ENCODE measurements at regions not wholly inside any gene's neighbourhood (a gene's known extent, or its start where the extent isn't known, plus 50 kb on each side); places are given as distances from the start of the nearest gene placed in this dataset.

DNA sequence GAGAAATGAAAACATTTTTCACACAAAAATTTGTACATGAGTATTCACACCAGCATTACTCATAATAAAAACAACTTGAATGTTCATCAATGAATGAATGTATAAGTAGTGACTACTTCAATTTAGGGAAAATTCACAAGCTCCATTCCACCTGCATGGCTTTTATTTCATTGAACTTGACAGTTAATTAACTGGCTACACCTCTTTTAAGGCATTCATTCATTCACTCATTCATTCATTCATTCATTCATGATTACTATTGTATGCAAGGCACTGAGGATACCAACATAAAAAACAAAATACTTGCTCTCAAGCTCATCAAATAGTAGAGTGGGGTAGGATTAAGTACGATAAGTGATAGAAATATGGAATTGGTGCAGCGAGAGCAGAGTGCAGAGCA, 198.3 kb upstream of the DLGAP1 start:
- no peak for DNase-seq (ENCODE audit: low read depth in 2 of 3, low spot score in 1 of 3)

DNA sequence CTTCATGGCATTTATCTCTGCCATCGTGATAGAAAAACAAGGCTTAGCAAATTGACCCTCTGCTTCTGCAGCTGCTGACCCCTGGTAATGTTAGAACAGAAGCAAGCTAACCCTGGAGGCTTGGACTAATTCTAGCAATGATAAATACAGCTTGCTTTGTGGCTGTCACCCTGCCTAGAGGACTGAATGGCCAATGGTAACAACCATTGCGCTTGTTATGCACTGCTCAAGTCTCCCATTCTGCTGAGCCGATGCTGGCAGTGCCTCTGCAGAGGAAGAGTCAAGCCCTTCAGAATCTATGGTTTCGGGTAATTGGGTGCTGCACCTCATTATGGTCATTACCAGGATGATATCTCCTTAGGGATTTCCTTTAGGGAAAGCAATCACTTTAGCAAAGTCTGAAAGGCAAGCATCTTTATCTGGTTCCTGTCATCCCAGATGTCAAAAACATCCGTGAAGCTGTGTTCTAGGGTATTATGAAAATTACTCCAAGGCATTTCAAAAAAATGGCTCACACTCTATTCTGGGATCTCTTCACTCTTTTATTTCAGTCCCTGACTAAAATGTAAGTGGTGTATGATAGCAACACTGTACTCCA, 186.8 kb upstream of the DLGAP1 start:
- DNase-seq (ENCODE audit: low read depth in 2 of 3, low spot score in 1 of 3), result no peak

- no peak for DNase-seq (ENCODE audit: low read depth in 2 of 3, low spot score in 1 of 3)
Measured at GRCh38 chr18:4640349-4641012, 185.4 kb upstream of the DLGAP1 start.

DNA sequence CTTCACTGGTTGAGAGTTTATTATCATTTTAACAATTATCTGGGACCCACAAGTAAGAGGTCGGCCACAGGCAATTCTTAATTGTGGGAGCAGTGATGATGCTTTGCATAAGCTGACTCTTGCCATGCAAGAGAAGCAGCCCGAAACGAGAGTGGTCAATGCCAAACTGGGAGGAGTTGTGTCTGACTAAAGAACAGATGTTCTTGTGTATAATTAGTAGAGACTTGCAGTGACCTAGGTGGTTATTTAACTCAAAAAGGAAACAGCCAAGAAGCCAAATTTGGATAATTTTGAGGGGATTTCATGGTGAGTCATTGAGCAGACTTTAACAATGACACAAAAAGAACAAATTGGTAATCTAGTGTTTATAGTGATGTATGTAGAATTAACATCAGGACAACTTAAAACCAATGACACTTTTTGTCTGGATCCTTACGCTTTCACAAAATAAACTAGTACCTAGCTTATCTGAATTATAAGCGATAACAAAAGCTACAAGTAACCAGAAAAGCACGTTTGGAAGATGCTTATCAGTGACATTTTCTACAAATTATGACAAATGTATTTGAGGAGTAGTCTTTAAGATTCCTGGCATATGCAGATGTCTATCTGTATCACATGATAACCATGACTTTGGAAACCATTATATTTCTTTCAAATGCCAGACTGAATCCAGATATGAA, 184.7 kb upstream of the DLGAP1 start:
- no peak for DNase-seq (ENCODE audit: low read depth in 2 of 3, low spot score in 1 of 3)

GRCh38 chr18:4638680-4639079, 183.6 kb upstream of the DLGAP1 start:
- DNase-seq (ENCODE audit: low read depth in 2 of 3, low spot score in 1 of 3), result no peak

DNA sequence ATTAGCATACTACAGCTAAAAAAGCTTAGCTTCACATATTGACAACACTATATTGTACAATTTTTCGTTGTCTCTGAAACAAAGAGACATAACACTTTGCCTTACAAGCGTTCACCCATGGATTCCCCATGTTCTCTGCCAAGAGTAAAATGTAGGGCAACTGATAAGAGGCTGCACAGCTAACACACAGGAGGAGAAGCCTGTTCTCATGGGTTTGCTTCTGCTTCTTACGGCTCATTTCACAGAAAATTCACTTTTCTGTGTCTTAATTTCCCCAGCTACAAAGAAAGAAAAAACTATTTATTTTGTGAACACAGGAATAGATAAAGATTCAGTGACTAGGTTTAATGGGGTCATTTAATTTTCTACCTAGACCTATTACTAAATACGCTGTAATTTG, 182.8 kb upstream of the DLGAP1 start:
- no peak for DNase-seq (ENCODE audit: low read depth in 2 of 3, low spot score in 1 of 3)

DNA sequence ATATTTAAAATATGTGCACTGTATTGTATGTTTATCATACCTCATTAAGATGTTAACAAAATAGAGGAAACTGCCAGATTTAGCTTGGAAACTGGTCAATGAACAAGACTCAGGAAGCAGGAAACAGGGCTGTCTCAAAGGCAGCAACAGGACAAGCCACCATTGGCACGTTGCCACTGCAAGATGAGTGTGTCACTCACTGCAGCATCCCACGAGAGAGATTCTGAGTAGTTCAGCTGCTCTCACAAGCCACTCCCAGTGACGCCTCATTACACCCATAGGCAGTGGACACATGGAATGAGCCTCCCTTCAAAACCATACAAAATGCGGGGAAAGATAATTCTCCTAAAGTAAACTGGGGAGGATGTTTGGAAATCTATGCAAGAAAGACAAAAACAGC, 181.9 kb upstream of the DLGAP1 start:
- no peak for DNase-seq (ENCODE audit: low read depth in 2 of 3, low spot score in 1 of 3)

GRCh38 chr18:4631239-4631638, 176.1 kb upstream of the DLGAP1 start:
- no peak for DNase-seq (ENCODE audit: low read depth in 2 of 3, low spot score in 1 of 3)

GRCh38 chr18:4605212-4605611, 150.1 kb upstream of the DLGAP1 start:
- no peak for DNase-seq (ENCODE audit: low read depth in 2 of 3, low spot score in 1 of 3)

GRCh38 chr18:4603955-4604354, 148.8 kb upstream of the DLGAP1 start:
- DNase-seq (ENCODE audit: low read depth in 2 of 3, low spot score in 1 of 3), result no peak

DNA sequence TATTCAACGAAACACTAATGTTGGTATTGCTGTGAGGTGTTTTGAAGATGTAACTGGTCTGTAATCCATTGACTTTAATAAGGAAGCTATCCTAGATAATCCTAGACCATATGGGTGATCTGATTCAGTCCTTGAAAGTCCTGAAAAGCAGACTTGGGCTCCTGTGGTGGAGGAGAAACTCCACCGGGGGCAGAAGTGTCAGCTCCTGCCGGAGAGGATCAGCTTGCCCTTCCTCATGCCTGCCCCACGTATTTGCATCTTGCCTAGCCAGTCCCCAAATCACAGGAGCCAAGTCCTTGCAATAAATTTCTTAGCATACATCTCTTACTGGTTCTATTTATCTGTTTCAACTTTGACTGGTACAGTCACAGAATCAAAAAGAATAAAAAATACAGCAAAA, 144.2 kb upstream of the DLGAP1 start:
- DNase-seq (ENCODE audit: low read depth in 2 of 3, low spot score in 1 of 3), result no peak

GRCh38 chr18:4597301-4597700, 142.2 kb upstream of the DLGAP1 start:
- no peak for DNase-seq (ENCODE audit: low read depth in 2 of 3, low spot score in 1 of 3)

- no peak for DNase-seq (ENCODE audit: low read depth in 2 of 3, low spot score in 1 of 3)
Measured at GRCh38 chr18:4593895-4594294, 138.8 kb upstream of the DLGAP1 start.

- no peak for DNase-seq (ENCODE audit: low read depth in 2 of 3, low spot score in 1 of 3)
Measured at GRCh38 chr18:4593459-4593858, 138.4 kb upstream of the DLGAP1 start.

- no peak for DNase-seq (ENCODE audit: low read depth in 2 of 3, low spot score in 1 of 3)
Measured at GRCh38 chr18:4589056-4589800, 134.1 kb upstream of the DLGAP1 start.

- DNase-seq (ENCODE audit: low read depth in 2 of 3, low spot score in 1 of 3), result no peak
Measured at GRCh38 chr18:4587204-4587603, 132.1 kb upstream of the DLGAP1 start.

DNA sequence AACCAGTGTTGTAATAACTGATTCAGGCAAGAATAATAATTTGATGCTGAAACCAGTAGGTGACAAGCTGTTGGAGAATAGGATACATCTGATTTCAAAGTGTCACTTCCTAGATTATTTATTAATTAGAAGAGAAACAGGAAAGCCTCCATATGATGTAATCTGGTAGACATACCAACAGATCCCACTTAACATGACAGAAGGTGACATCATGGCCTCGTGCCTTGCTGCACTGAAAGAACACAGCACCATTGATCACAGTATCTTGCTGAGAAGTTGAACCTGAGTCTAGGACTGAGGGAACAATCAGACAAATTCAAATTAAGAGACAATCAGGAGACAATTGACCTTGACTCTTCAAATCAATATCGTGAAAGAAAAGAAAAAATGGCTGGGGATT, 131.6 kb upstream of the DLGAP1 start:
- no peak for DNase-seq (ENCODE audit: low read depth in 2 of 3, low spot score in 1 of 3)

GRCh38 chr18:4582431-4583335, 127.6 kb upstream of the DLGAP1 start:
- DNase-seq (ENCODE audit: low read depth in 2 of 3, low spot score in 1 of 3), result no peak

GRCh38 chr18:4581966-4582365, 126.9 kb upstream of the DLGAP1 start:
- no peak for DNase-seq (ENCODE audit: low read depth in 2 of 3, low spot score in 1 of 3)

GRCh38 chr18:4578449-4578848, 123.3 kb upstream of the DLGAP1 start:
- DNase-seq (ENCODE audit: low read depth in 2 of 3, low spot score in 1 of 3), result no peak

GRCh38 chr18:4573735-4574134, 118.6 kb upstream of the DLGAP1 start:
- no peak for DNase-seq (ENCODE audit: low read depth in 2 of 3, low spot score in 1 of 3)

Data from stimulated activated CD4-positive, alpha-beta T cell treated with anti-CD3 and anti-CD28 coated beads, Interleukin-12 subunit alpha, Interleukin-12 subunit beta, amount 100 ng/mL, for 48 hours (primary cell).